ENCODE measurements at regions not wholly inside any gene's neighbourhood (a gene's known extent, or its start where the extent isn't known, plus 50 kb on each side); places are given as distances from the start of the nearest gene placed in this dataset.
"Not testable (repeated sequence)": the region's sequence is repeated elsewhere in the genome, so short reads cannot be mapped to it uniquely, and the experiment has no call there.

- not testable (repeated sequence) for TF ChIP-seq CTCF (IDR thresholded peaks at IDR 0.05 in 2 of 3, conservative IDR thresholded peaks at IDR 0.05 in 1 of 3; ENCODE audit: control insufficient read depth in 2 of 3, extremely low read depth in 1 of 3, insufficient read depth in 1 of 3, low read depth in 3 of 3, low read length in 3 of 3); CHD2 (IDR thresholded peaks at IDR 0.05; ENCODE audit: borderline replicate concordance, low read depth, low read length); MXI1 (IDR thresholded peaks at IDR 0.05; ENCODE audit: low read depth, low read length); TCF3 (IDR thresholded peaks at IDR 0.05; ENCODE audit: borderline replicate concordance, insufficient read depth, low read depth, low read length); NFIC (IDR thresholded peaks at IDR 0.05; ENCODE audit: low read depth, low read length); EZH2 (IDR thresholded peaks at IDR 0.05; ENCODE audit: borderline replicate concordance, control insufficient read depth, low read depth, low read length); POLR2AphosphoS5 (IDR thresholded peaks at IDR 0.05; ENCODE audit: low read length); ZNF274 (IDR thresholded peaks at IDR 0.05; ENCODE audit: insufficient read depth, insufficient read length); CBX3 (IDR thresholded peaks at IDR 0.05; ENCODE audit: borderline replicate concordance, low read depth); POLR2A (IDR thresholded peaks at IDR 0.05; ENCODE audit: low read depth, low read length); ZBTB33 (IDR thresholded peaks at IDR 0.05); E4F1 (IDR thresholded peaks at IDR 0.05; ENCODE audit: borderline replicate concordance, partially characterized antibody)
These were observed 118.0 kb upstream of the TBCA start for GRCh38 chr5:77894103-77894502.
